Stimulated activated CD8-positive, alpha-beta memory T cell treated with anti-CD3 and anti-CD28 coated beads, Interleukin-15, amount 100 ng/mL, for 1 hour (primary cell): ENCODE measurements at regions not wholly inside any gene's neighbourhood (a gene's known extent, or its start where the extent isn't known, plus 50 kb on each side); places are given as distances from the start of the nearest gene placed in this dataset.
"Not testable (repeated sequence)": the region's sequence is repeated elsewhere in the genome, so short reads cannot be mapped to it uniquely, and the experiment has no call there.

Experiments used
- DNase-seq: peaks from one replicate; pipeline ENCODE4 v3.0.0-alpha.2; 2020; ENCODE audit warnings: low read depth

GRCh38 chr6:27582928-27583725 lies 110.2 kb upstream of the ZNF184 start:
- DNase-seq, result no peak

GRCh38 chr6:27579973-27580372 lies 107.1 kb upstream of the ZNF184 start:
- DNase-seq, result no peak

- DNase-seq, result no peak
Observed at GRCh38 chr6:27577922-27578321, 105.0 kb upstream of the ZNF184 start.

- DNase-seq, result no peak
Observed at GRCh38 chr6:27575594-27576361, 102.9 kb upstream of the ZNF184 start.

GRCh38 chr6:27568226-27568897 lies 95.5 kb upstream of the ZNF184 start:
- DNase-seq, result no peak

- DNase-seq, result no peak
Observed at GRCh38 chr6:27565839-27566779, 93.2 kb upstream of the ZNF184 start.

GRCh38 chr6:27562027-27562410 lies 89.1 kb upstream of the ZNF184 start:
- no peak for DNase-seq

- no peak for DNase-seq
Observed at GRCh38 chr6:27558028-27558724, 85.3 kb upstream of the ZNF184 start.

- no peak for DNase-seq
Observed at GRCh38 chr6:27556406-27556805, 83.5 kb upstream of the ZNF184 start.

GRCh38 chr6:27553123-27553904 lies 80.4 kb upstream of the ZNF184 start:
- DNase-seq, result no peak

GRCh38 chr6:27551607-27552006 lies 78.7 kb upstream of the ZNF184 start:
- DNase-seq, result no peak

- no peak for DNase-seq
Observed at GRCh38 chr6:27550692-27551091, 77.8 kb upstream of the ZNF184 start.

GRCh38 chr6:27549241-27549598 lies 76.3 kb upstream of the ZNF184 start:
- not testable (repeated sequence) for DNase-seq

GRCh38 chr6:27547157-27548075 lies 74.5 kb upstream of the ZNF184 start:
- DNase-seq, result no peak

- no peak for DNase-seq
Observed at GRCh38 chr6:27546522-27546921, 73.6 kb upstream of the ZNF184 start.

GRCh38 chr6:27545271-27546046 lies 72.6 kb upstream of the ZNF184 start:
- no peak for DNase-seq

GRCh38 chr6:27544612-27545260 lies 71.8 kb upstream of the ZNF184 start:
- no peak for DNase-seq

GRCh38 chr6:27544135-27544534 lies 71.2 kb upstream of the ZNF184 start:
- DNase-seq, result not testable (repeated sequence)
